ENCODE measurements at regions not wholly inside any gene's neighbourhood (a gene's known extent, or its start where the extent isn't known, plus 50 kb on each side); places are given as distances from the start of the nearest gene placed in this dataset.

DNA sequence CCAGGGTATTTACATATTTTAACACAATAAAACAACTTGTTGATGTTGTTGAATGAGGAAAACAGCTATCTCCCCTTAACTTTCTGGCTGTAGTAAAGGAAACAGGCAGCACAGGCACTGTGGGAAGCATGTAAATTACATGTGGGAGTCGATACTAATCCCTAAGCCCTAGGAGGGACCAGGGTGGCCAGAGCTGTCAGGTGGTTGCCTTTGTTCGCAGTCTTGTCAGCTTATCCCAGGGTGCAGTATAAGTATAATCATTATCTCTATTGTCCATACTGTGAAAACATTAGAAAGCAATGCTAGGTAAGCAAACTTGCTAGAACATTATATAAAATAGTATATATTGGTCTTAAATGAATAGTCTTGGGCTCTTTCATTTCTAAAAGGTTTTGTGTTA, 125.6 kb upstream of the RPS23 start:
- Mint-ChIP-seq H3K27me3 (no peaks in the 10 kb centered on the region), H3K4me3 (no peak overlapping the region), H3K36me3 (ENCODE audit: low read depth) (no peaks in the 10 kb centered on the region), H3K4me1 (no peaks in the 10 kb centered on the region), H3K9me3 (peaks cover 8% of the 10 kb centered on the region), H3K27ac (no peak overlapping the region)
- POLR2A ChIA-PET, result no interaction called here
- CTCF ChIA-PET, result no interaction called here
- DNase-seq, result no peak

DNA sequence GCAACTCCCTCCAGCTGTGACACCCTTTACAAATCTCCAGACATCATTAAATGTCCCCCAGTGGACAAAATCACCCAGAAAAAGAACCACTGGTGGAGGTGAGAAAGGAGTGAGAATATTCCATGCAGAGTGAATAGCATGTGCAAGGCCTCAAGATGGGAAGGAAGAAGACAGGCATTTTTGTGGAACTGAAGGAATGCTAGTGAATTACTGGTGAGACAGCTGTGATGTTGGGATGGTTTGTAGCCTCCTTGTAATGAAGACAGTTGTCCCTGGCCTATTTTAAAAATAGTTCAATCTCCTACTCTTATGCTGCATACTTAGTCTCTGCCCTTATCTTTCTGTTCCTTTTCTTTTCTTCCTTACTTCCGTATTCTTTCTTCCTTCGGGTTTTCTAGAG, 124.9 kb upstream of the RPS23 start:
- CTCF ChIA-PET, result no interaction called here
- Mint-ChIP-seq H3K27ac (no peak overlapping the region), H3K36me3 (ENCODE audit: low read depth) (no peaks in the 10 kb centered on the region), H3K4me3 (no peak overlapping the region), H3K9me3 (peaks cover 8% of the 10 kb centered on the region), H3K4me1 (no peaks in the 10 kb centered on the region), H3K27me3 (no peaks in the 10 kb centered on the region)
- no peak for DNase-seq
- POLR2A ChIA-PET, result no interaction called here

GRCh38 chr5:82399111-82399510, 121.0 kb upstream of the RPS23 start:
- Mint-ChIP-seq H3K27me3 (no peaks in the 10 kb centered on the region), H3K27ac (no peak overlapping the region), H3K4me3 (no peak overlapping the region), H3K4me1 (no peaks in the 10 kb centered on the region), H3K9me3 (peaks cover 7% of the 10 kb centered on the region), H3K36me3 (ENCODE audit: low read depth) (no peaks in the 10 kb centered on the region)
- CTCF ChIA-PET, result interaction anchor here (0.8 kb wide), 1 partner anchor 10 kb away, joined by 4 read pairs; no protein-coding TSS in a partner anchor
- no peak for DNase-seq
- POLR2A ChIA-PET, result no interaction called here

DNA sequence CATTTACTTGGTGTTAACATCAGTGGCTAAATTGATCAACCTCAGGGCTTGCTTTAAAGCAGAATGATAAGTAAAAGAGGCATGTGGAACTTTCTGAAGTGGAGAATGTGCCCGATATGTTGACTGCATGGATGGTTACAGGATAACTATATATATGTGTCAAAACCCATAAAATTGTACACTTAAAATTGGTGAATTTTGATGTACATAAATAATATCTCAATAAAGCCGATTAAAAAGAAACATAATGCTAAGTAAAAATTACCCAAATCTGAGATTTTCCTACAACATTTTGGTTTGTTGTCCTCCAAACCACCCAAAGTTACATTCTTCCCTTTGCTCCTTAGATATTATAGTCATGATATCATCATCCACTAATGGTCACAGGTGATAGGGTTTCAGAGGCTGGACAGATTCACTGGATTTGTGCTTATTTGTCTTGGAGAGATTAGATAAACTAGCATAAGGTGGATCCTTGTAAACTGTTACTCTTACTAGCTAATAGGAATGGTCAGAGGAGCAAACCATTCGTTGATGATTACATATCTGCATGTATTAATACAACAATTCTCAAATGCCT, 119.7 kb upstream of the RPS23 start:
- no peaks in the 10 kb centered on the region for H3K36me3 Mint-ChIP-seq (ENCODE audit: low read depth)
- CTCF ChIA-PET, result interaction anchor here (1.6 kb wide), 1 partner anchor 46 kb away, joined by 3 read pairs; no protein-coding TSS in a partner anchor
- peaks cover 4% of the 10 kb centered on the region for H3K9me3 Mint-ChIP-seq
- DNase-seq, result no peak
- POLR2A ChIA-PET, result no interaction called here
- H3K27ac Mint-ChIP-seq, result no peak overlapping the region
- no peaks in the 10 kb centered on the region for H3K27me3 Mint-ChIP-seq
- H3K4me3 Mint-ChIP-seq, result no peak overlapping the region
- no peaks in the 10 kb centered on the region for H3K4me1 Mint-ChIP-seq

GRCh38 chr5:82396871-82397514, 118.8 kb upstream of the RPS23 start:
- DNase-seq, result no peak
- Mint-ChIP-seq H3K4me3 (no peak overlapping the region), H3K36me3 (ENCODE audit: low read depth) (no peaks in the 10 kb centered on the region), H3K4me1 (no peaks in the 10 kb centered on the region), H3K27ac (no peak overlapping the region), H3K9me3 (no peaks in the 10 kb centered on the region), H3K27me3 (no peaks in the 10 kb centered on the region)
- ChIA-PET POLR2A (no interaction called here), CTCF (interaction anchor here (1.6 kb wide), 1 partner anchor 45 kb away, joined by 3 read pairs; no protein-coding TSS in a partner anchor)

GRCh38 chr5:82396396-82396795, 118.2 kb upstream of the RPS23 start:
- Mint-ChIP-seq H3K27me3 (no peaks in the 10 kb centered on the region), H3K4me3 (no peak overlapping the region), H3K4me1 (no peaks in the 10 kb centered on the region), H3K9me3 (no peaks in the 10 kb centered on the region), H3K36me3 (ENCODE audit: low read depth) (no peaks in the 10 kb centered on the region), H3K27ac (no peak overlapping the region)
- no peak for DNase-seq
- POLR2A ChIA-PET, result no interaction called here
- CTCF ChIA-PET, result interaction anchor here (1.6 kb wide), 1 partner anchor 44 kb away, joined by 3 read pairs; no protein-coding TSS in a partner anchor

DNA sequence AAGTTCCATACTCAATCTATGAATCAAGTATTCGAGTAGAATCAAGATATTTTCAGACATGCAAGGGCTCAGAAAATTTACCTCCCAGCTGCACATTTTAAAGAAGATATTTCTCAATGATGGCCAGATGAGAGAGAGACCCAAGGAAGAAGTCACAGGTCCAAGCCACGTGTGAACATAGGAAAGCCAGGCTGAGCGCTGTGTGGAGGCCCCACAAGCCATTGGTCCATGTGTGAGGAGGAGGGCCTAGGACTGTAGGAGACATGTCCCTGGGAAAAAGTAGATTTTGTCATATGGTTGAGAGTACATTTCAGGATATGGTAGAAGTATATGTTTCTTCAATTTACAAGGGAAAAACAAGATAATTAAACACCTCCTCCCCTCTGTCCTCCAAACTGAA, 115.8 kb upstream of the RPS23 start:
- H3K4me3 Mint-ChIP-seq, result no peak overlapping the region
- no peaks in the 10 kb centered on the region for H3K27me3 Mint-ChIP-seq
- H3K9me3 Mint-ChIP-seq, result no peaks in the 10 kb centered on the region
- H3K36me3 Mint-ChIP-seq (ENCODE audit: low read depth), result no peaks in the 10 kb centered on the region
- CTCF ChIA-PET, result no interaction called here
- no peak for DNase-seq
- POLR2A ChIA-PET, result no interaction called here
- peaks cover 8% of the 10 kb centered on the region for H3K4me1 Mint-ChIP-seq
- H3K27ac Mint-ChIP-seq, result no peak overlapping the region

- H3K4me1 Mint-ChIP-seq, result peaks cover 16% of the 10 kb centered on the region
- H3K4me3 Mint-ChIP-seq, result no peak overlapping the region
- peaks cover 4% of the 10 kb centered on the region for H3K9me3 Mint-ChIP-seq
- H3K36me3 Mint-ChIP-seq (ENCODE audit: low read depth), result peaks cover 5% of the 10 kb centered on the region
- no peak for DNase-seq
- H3K27ac Mint-ChIP-seq, result no peak overlapping the region
- ChIA-PET POLR2A (no interaction called here), CTCF (no interaction called here)
- H3K27me3 Mint-ChIP-seq, result no peaks in the 10 kb centered on the region
Measured at GRCh38 chr5:82390088-82390487, 111.9 kb upstream of the RPS23 start.

- H3K9me3 Mint-ChIP-seq, result peaks cover 4% of the 10 kb centered on the region
- DNase-seq, result no peak
- ChIA-PET POLR2A (interaction anchor here (1.3 kb wide), 1 partner anchor 32 kb away, joined by 10 read pairs; no protein-coding TSS in a partner anchor), CTCF (interaction anchor here (0.7 to 1.5 kb wide), 3 partner anchors 10 to 690 kb away, joined by 3 to 5 read pairs (median 4); no protein-coding TSS in a partner anchor)
- H3K27me3 Mint-ChIP-seq, result no peaks in the 10 kb centered on the region
- peak overlapping the region; percentile 1 for H3K4me3 Mint-ChIP-seq
- peaks cover 16% of the 10 kb centered on the region for H3K4me1 Mint-ChIP-seq
- peak overlapping the region; percentile 70 for H3K27ac Mint-ChIP-seq
- H3K36me3 Mint-ChIP-seq (ENCODE audit: low read depth), result peaks cover 5% of the 10 kb centered on the region
Measured at GRCh38 chr5:82389347-82389746, 111.2 kb upstream of the RPS23 start.

DNA sequence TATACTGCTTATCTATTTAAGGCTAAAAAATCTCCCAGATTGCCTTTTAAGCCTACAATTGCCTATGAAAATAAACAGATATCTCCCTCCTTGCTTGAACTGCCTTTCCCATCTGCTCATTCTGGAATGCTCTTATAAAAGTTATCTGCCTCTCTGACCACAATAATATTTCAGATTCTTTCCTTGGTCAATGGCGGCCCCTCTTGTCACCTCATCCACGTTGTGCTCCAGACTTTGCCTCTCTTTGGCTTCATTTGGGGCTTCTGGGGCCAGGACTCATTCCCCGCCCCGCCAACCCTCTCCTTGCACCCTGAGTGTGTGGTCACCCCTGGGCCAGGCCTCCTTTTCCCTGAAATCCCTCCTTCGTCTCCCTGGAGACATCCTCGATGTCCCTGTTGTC, 110.0 kb upstream of the RPS23 start:
- CTCF ChIA-PET, result interaction anchor here (1.3 to 1.5 kb wide), 2 partner anchors 36 to 691 kb away, joined by 3 to 5 read pairs; no protein-coding TSS in a partner anchor

GRCh38 chr5:82387819-82388166, 109.6 kb upstream of the RPS23 start:
- H3K27me3 Mint-ChIP-seq, result no peaks in the 10 kb centered on the region

More for the DNA sequence above, 110.0 kb upstream of the RPS23 start:
- H3K27me3 Mint-ChIP-seq, result no peaks in the 10 kb centered on the region
- peaks cover 4% of the 10 kb centered on the region for H3K9me3 Mint-ChIP-seq
- DNase-seq, result no peak
- peaks cover 5% of the 10 kb centered on the region for H3K36me3 Mint-ChIP-seq (ENCODE audit: low read depth)
- POLR2A ChIA-PET, result interaction anchor here (1.3 kb wide), 1 partner anchor 30 kb away, joined by 10 read pairs; no protein-coding TSS in a partner anchor
- H3K4me3 Mint-ChIP-seq, result no peak overlapping the region
- no peak overlapping the region for H3K27ac Mint-ChIP-seq
- peaks cover 16% of the 10 kb centered on the region for H3K4me1 Mint-ChIP-seq

GRCh38 chr5:82387001-82387818, 109.1 kb upstream of the RPS23 start:
- Mint-ChIP-seq H3K4me1 (peaks cover 16% of the 10 kb centered on the region), H3K9me3 (peaks cover 4% of the 10 kb centered on the region), H3K27me3 (no peaks in the 10 kb centered on the region), H3K4me3 (no peak overlapping the region), H3K36me3 (ENCODE audit: low read depth) (peaks cover 5% of the 10 kb centered on the region), H3K27ac (no peak overlapping the region)
- DNase-seq, result no peak
- ChIA-PET CTCF (no interaction called here), POLR2A (no interaction called here)

More at GRCh38 chr5:82387819-82388166, 109.6 kb upstream of the RPS23 start:
- DNase-seq, result no peak
- Mint-ChIP-seq H3K4me1 (peaks cover 16% of the 10 kb centered on the region), H3K9me3 (peaks cover 4% of the 10 kb centered on the region), H3K36me3 (ENCODE audit: low read depth) (peaks cover 5% of the 10 kb centered on the region), H3K4me3 (no peak overlapping the region), H3K27ac (no peak overlapping the region)
- CTCF ChIA-PET, result interaction anchor here (1.5 kb wide), 1 partner anchor 691 kb away, joined by 3 read pairs; no protein-coding TSS in a partner anchor
- POLR2A ChIA-PET, result no interaction called here

GRCh38 chr5:82386576-82386975, 108.4 kb upstream of the RPS23 start:
- Mint-ChIP-seq H3K4me3 (no peak overlapping the region), H3K4me1 (peaks cover 16% of the 10 kb centered on the region), H3K36me3 (ENCODE audit: low read depth) (peaks cover 5% of the 10 kb centered on the region), H3K27me3 (no peaks in the 10 kb centered on the region), H3K27ac (no peak overlapping the region), H3K9me3 (peaks cover 4% of the 10 kb centered on the region)
- no peak for DNase-seq
- ChIA-PET CTCF (no interaction called here), POLR2A (no interaction called here)
